ENCODE measurements at regions not wholly inside any gene's neighbourhood (a gene's known extent, or its start where the extent isn't known, plus 50 kb on each side); places are given as distances from the start of the nearest gene placed in this dataset.

- Mint-ChIP-seq H3K36me3 (ENCODE audit: low read depth) (no peaks in the 10 kb centered on the region), H3K4me3 (no peak overlapping the region), H3K27me3 (no peaks in the 10 kb centered on the region), H3K9me3 (ENCODE audit: low read depth) (peaks cover 2% of the 10 kb centered on the region), H3K4me1 (peaks cover 71% of the 10 kb centered on the region), H3K27ac (peak overlapping the region; percentile 97)
- ATAC-seq = no peak
- intact Hi-C loops (cut with DNase I, micrococcal nuclease) = loop anchor here (1.0 to 10.0 kb wide), 8 partner anchors 8 to 625 kb away; partner anchors contain the start of genes AFTPH (in 1 of the 2), MDH1 (in 1 of the 2), UGP2 (in 1 of the 2) and WDPCP (in 1 of the 2)
- POLR2A ChIA-PET = interaction anchor here (0.6 to 1.7 kb wide), 6 partner anchors 8 to 114 kb away, joined by 3 to 15 read pairs (median 6); no protein-coding TSS in a partner anchor
- DNase-seq = no peak
- CTCF ChIA-PET = interaction anchor here (0.8 to 1.9 kb wide), 9 partner anchors 12 to 119 kb away, joined by 3 to 14 read pairs (median 5); no protein-coding TSS in a partner anchor
These were observed 68.1 kb upstream of the PELI1 start for GRCh38 chr2:64212346-64212745.

- ChIA-PET CTCF (interaction anchor here (0.8 to 1.9 kb wide), 7 partner anchors 15 to 118 kb away, joined by 3 to 14 read pairs (median 5); no protein-coding TSS in a partner anchor), POLR2A (interaction anchor here (0.6 to 1.7 kb wide), 7 partner anchors 9 to 177 kb away, joined by 3 to 15 read pairs (median 6); no protein-coding TSS in a partner anchor)
- peaks cover 2% of the 10 kb centered on the region for H3K9me3 Mint-ChIP-seq (ENCODE audit: low read depth)
- ATAC-seq (peak; percentile 69), DNase-seq (peak; percentile 72)
- intact Hi-C loops (cut with DNase I, micrococcal nuclease) = loop anchor here (1.0 to 10.0 kb wide), 11 partner anchors 9 to 626 kb away; partner anchors contain the start of genes AFTPH (in 1 of the 2), MDH1 (in 1 of the 2), PELI1 (in 1 of the 2) and UGP2 (in 1 of the 2)
- peak overlapping the region; percentile 29 for H3K4me3 Mint-ChIP-seq
- peaks cover 71% of the 10 kb centered on the region for H3K4me1 Mint-ChIP-seq
- peak overlapping the region; percentile 97 for H3K27ac Mint-ChIP-seq
- no peaks in the 10 kb centered on the region for H3K27me3 Mint-ChIP-seq
- no peaks in the 10 kb centered on the region for H3K36me3 Mint-ChIP-seq (ENCODE audit: low read depth)
These were observed 68.6 kb upstream of the PELI1 start for GRCh38 chr2:64212801-64213321.

- H3K4me1 Mint-ChIP-seq = peaks cover 70% of the 10 kb centered on the region
- peaks cover 2% of the 10 kb centered on the region for H3K9me3 Mint-ChIP-seq (ENCODE audit: low read depth)
- peak overlapping the region; percentile 97 for H3K27ac Mint-ChIP-seq
- H3K36me3 Mint-ChIP-seq (ENCODE audit: low read depth) = no peaks in the 10 kb centered on the region
- ATAC-seq = peak; percentile 29
- POLR2A ChIA-PET = interaction anchor here (0.5 to 2.1 kb wide), 14 partner anchors 9 to 196 kb away, joined by 3 to 42 read pairs (median 6); no protein-coding TSS in a partner anchor
- intact Hi-C loops (cut with DNase I, micrococcal nuclease) = loop anchor here (1.0 to 10.0 kb wide), 24 partner anchors 9 to 775 kb away; partner anchors contain the start of genes PELI1 (in 2 of the 2), UGP2 (in 2 of the 2), AFTPH (in 1 of the 2) and MDH1 (in 1 of the 2)
- peak overlapping the region; percentile 64 for H3K4me3 Mint-ChIP-seq
- CTCF ChIA-PET = interaction anchor here (0.9 to 4.1 kb wide), 12 partner anchors 9 to 178 kb away, joined by 3 to 29 read pairs (median 5); no protein-coding TSS in a partner anchor
- DNase-seq = peak; percentile 41
- no peaks in the 10 kb centered on the region for H3K27me3 Mint-ChIP-seq
These were observed 69.5 kb upstream of the PELI1 start for GRCh38 chr2:64213532-64214275.

GRCh38 chr2:64214281-64215115 is 70.3 kb upstream of the PELI1 start:
- CTCF ChIA-PET = interaction anchor here (0.7 to 4.1 kb wide), 16 partner anchors 9 to 308 kb away, joined by 3 to 29 read pairs (median 5); no protein-coding TSS in a partner anchor
- Mint-ChIP-seq H3K9me3 (ENCODE audit: low read depth) (peaks cover 2% of the 10 kb centered on the region), H3K27ac (peak overlapping the region; percentile 97), H3K4me1 (peaks cover 64% of the 10 kb centered on the region), H3K4me3 (peak overlapping the region; percentile 64), H3K27me3 (no peaks in the 10 kb centered on the region), H3K36me3 (ENCODE audit: low read depth) (no peaks in the 10 kb centered on the region)
- POLR2A ChIA-PET = interaction anchor here (0.5 to 2.1 kb wide), 12 partner anchors 8 to 197 kb away, joined by 3 to 42 read pairs (median 6); no protein-coding TSS in a partner anchor
- intact Hi-C loops (cut with DNase I, micrococcal nuclease) = loop anchor here (1.0 to 10.0 kb wide), 18 partner anchors 10 to 774 kb away; partner anchors contain the start of genes UGP2 (in 2 of the 2), MDH1 (in 1 of the 2), PELI1 (in 1 of the 2) and SERTAD2 (in 1 of the 2)
- DNase-seq (peak; percentile 57), ATAC-seq (peak; percentile 67)

- ChIA-PET POLR2A (no interaction called here), CTCF (interaction anchor here (2.1 to 4.1 kb wide), 2 partner anchors 11 to 113 kb away, joined by 7 to 18 read pairs; no protein-coding TSS in a partner anchor)
- H3K27ac Mint-ChIP-seq = no peak overlapping the region
These were observed 73.1 kb upstream of the PELI1 start for GRCh38 chr2:64217198-64217869.

GRCh38 chr2:64218137-64218802 is 74.0 kb upstream of the PELI1 start:
- Mint-ChIP-seq H3K4me3 (no peak overlapping the region), H3K36me3 (ENCODE audit: low read depth) (no peaks in the 10 kb centered on the region), H3K4me1 (peaks cover 57% of the 10 kb centered on the region), H3K9me3 (ENCODE audit: low read depth) (peaks cover 2% of the 10 kb centered on the region), H3K27ac (no peak overlapping the region), H3K27me3 (no peaks in the 10 kb centered on the region)
- DNase-seq (no peak), ATAC-seq (no peak)
- ChIA-PET POLR2A (no interaction called here), CTCF (interaction anchor here (2.1 to 4.1 kb wide), 2 partner anchors 10 to 112 kb away, joined by 7 to 18 read pairs; no protein-coding TSS in a partner anchor)
- intact Hi-C loops (cut with DNase I, micrococcal nuclease) = loop anchor here in 1 of 2 experiments (10.0 kb wide), 1 partner anchor 373 kb away; the partner anchor contains the start of gene UGP2

More at GRCh38 chr2:64217198-64217869, 73.1 kb upstream of the PELI1 start:
- ATAC-seq = no peak
- Mint-ChIP-seq H3K27me3 (no peaks in the 10 kb centered on the region), H3K9me3 (ENCODE audit: low read depth) (peaks cover 2% of the 10 kb centered on the region), H3K36me3 (ENCODE audit: low read depth) (no peaks in the 10 kb centered on the region), H3K4me1 (peaks cover 58% of the 10 kb centered on the region), H3K4me3 (no peak overlapping the region)
- intact Hi-C loops (cut with DNase I, micrococcal nuclease) = loop anchor here in 1 of 2 experiments (10.0 kb wide), 1 partner anchor 373 kb away; the partner anchor contains the start of gene UGP2
- no peak for DNase-seq

GRCh38 chr2:64219149-64219548 is 74.9 kb upstream of the PELI1 start:
- Mint-ChIP-seq H3K4me1 (peaks cover 58% of the 10 kb centered on the region), H3K9me3 (ENCODE audit: low read depth) (peaks cover 2% of the 10 kb centered on the region), H3K36me3 (ENCODE audit: low read depth) (no peaks in the 10 kb centered on the region), H3K4me3 (no peak overlapping the region), H3K27ac (no peak overlapping the region), H3K27me3 (no peaks in the 10 kb centered on the region)
- DNase-seq = no peak
- intact Hi-C loops (cut with DNase I, micrococcal nuclease) = loop anchor here in 1 of 2 experiments (10.0 kb wide), 1 partner anchor 374 kb away; the partner anchor contains the start of gene UGP2
- ChIA-PET CTCF (interaction anchor here (0.6 to 2.1 kb wide), 5 partner anchors 9 to 109 kb away, joined by 3 to 7 read pairs (median 4); no protein-coding TSS in a partner anchor), POLR2A (interaction anchor here (0.6 kb wide), 1 partner anchor 107 kb away, joined by 5 read pairs; no protein-coding TSS in a partner anchor)
- ATAC-seq = no peak

GRCh38 chr2:64220265-64220664 is 76.0 kb upstream of the PELI1 start:
- ATAC-seq (no peak), DNase-seq (no peak)
- Mint-ChIP-seq H3K4me1 (peaks cover 55% of the 10 kb centered on the region), H3K27me3 (no peaks in the 10 kb centered on the region), H3K27ac (no peak overlapping the region), H3K9me3 (ENCODE audit: low read depth) (peaks cover 2% of the 10 kb centered on the region), H3K4me3 (no peak overlapping the region), H3K36me3 (ENCODE audit: low read depth) (no peaks in the 10 kb centered on the region)
- CTCF ChIA-PET = interaction anchor here (0.6 to 1.9 kb wide), 4 partner anchors 10 to 112 kb away, joined by 3 to 5 read pairs (median 3); no protein-coding TSS in a partner anchor
- intact Hi-C loops (cut with DNase I, micrococcal nuclease) = no loop called here
- POLR2A ChIA-PET = no interaction called here

GRCh38 chr2:64220894-64221617 is 76.8 kb upstream of the PELI1 start:
- ChIA-PET CTCF (interaction anchor here (0.6 to 1.9 kb wide), 3 partner anchors 10 to 113 kb away, joined by 3 to 5 read pairs (median 3); no protein-coding TSS in a partner anchor), POLR2A (no interaction called here)
- Mint-ChIP-seq H3K27ac (no peak overlapping the region), H3K27me3 (no peaks in the 10 kb centered on the region), H3K9me3 (ENCODE audit: low read depth) (peaks cover 2% of the 10 kb centered on the region), H3K4me3 (no peak overlapping the region), H3K4me1 (peaks cover 55% of the 10 kb centered on the region), H3K36me3 (ENCODE audit: low read depth) (no peaks in the 10 kb centered on the region)
- ATAC-seq (no peak), DNase-seq (no peak)
- intact Hi-C loops (cut with DNase I, micrococcal nuclease) = no loop called here
